Keratinocyte (primary cell): ENCODE measurements at regions not wholly inside any gene's neighbourhood (a gene's known extent, or its start where the extent isn't known, plus 50 kb on each side); places are given as distances from the start of the nearest gene placed in this dataset.

Experiments used
- DNase-seq: peaks from one replicate; pipeline ENCODE4 v3.0.0-alpha.2; 2011; ENCODE audit warnings: low read depth, missing footprints, low spot score
- FAIRE-seq: peaks from 2 replicates; lab custom pipeline; 2011; peaks lifted over from hg19 to GRCh38; lab: Jason Lieb, UNC
- H2AFZ ChIP-seq: 2 replicates; pipeline ENCODE4 v1.6.0; 2012; ENCODE audit warnings: low read length, control low read depth, inconsistent platforms; ENCODE audit not compliant: control insufficient read depth
- H3K27ac ChIP-seq: 2 replicates; pipeline ENCODE4 v1.5.1; 2011; ENCODE audit warnings: low read length; ENCODE audit not compliant: control insufficient read depth, insufficient read depth
- H3K27me3 ChIP-seq: 3 replicates; pipeline ENCODE4 v1.6.0; 2011; ENCODE audit warnings: low read length; ENCODE audit not compliant: control insufficient read depth, insufficient read depth; ENCODE audit errors: extremely low read depth
- H3K36me3 ChIP-seq, 2 experiments: 2 replicates in 1 of 2; 3 replicates in 1 of 2; pipeline ENCODE4 v1.5.1; 2011; ENCODE audit warnings: low read length in 2 of 2, mild to moderate bottlenecking in 1 of 2; ENCODE audit not compliant: control insufficient read depth in 2 of 2, insufficient read depth in 2 of 2; ENCODE audit errors: extremely low read depth in 1 of 2
- H3K4me1 ChIP-seq: 3 replicates; pipeline ENCODE4 v1.5.1; 2011; ENCODE audit warnings: low read length; ENCODE audit not compliant: control insufficient read depth, insufficient read depth; ENCODE audit errors: extremely low read depth
- H3K4me2 ChIP-seq: 3 replicates; pipeline ENCODE4 v1.6.0; 2011; ENCODE audit warnings: low read depth, low read length; ENCODE audit not compliant: control insufficient read depth, insufficient read depth; ENCODE audit errors: extremely low read depth
- H3K4me3 ChIP-seq, 3 experiments: fragments of 200-600 bp in 1 of 3; sonication (generic) in 1 of 3; 2 replicates in 2 of 3; 3 replicates in 1 of 3; pipeline ENCODE4 v1.5.1; 2011 to 2016; ENCODE audit warnings: low read length in 3 of 3, mild to moderate bottlenecking in 3 of 3, control low read depth in 2 of 3, inconsistent platforms in 1 of 3, low read depth in 1 of 3, mixed read lengths in 1 of 3, mixed run types in 1 of 3, moderate library complexity in 1 of 3; ENCODE audit not compliant: control insufficient read depth in 2 of 3, insufficient read depth in 2 of 3; ENCODE audit errors: extremely low read depth in 1 of 3
- H3K79me2 ChIP-seq: 2 replicates; pipeline ENCODE4 v1.6.0; 2012; ENCODE audit warnings: low read length; ENCODE audit not compliant: control insufficient read depth, insufficient read depth
- H3K9ac ChIP-seq: 3 replicates; pipeline ENCODE4 v1.6.0; 2011; ENCODE audit warnings: low read length; ENCODE audit not compliant: control insufficient read depth, insufficient read depth; ENCODE audit errors: extremely low read depth
- H3K9me1 ChIP-seq: 3 replicates; pipeline ENCODE4 v1.6.0; 2011; ENCODE audit warnings: low read length; ENCODE audit not compliant: control insufficient read depth, insufficient read depth; ENCODE audit errors: extremely low read depth
- H3K9me3 ChIP-seq: 2 replicates; pipeline ENCODE4 v1.5.1; 2012; ENCODE audit warnings: low read depth, low read length; ENCODE audit not compliant: control insufficient read depth
- H4K20me1 ChIP-seq: 3 replicates; pipeline ENCODE4 v1.6.0; 2011; ENCODE audit warnings: low read length; ENCODE audit not compliant: control insufficient read depth, insufficient read depth; ENCODE audit errors: extremely low read depth
- EZH2 ChIP-seq: IDR thresholded peaks from one replicate; pipeline ENCODE4 v1.6.1; 2012; ENCODE audit warnings: inconsistent platforms, mild to moderate bottlenecking, low read length, moderate library complexity
- dilution Hi-C: fragments of 300-500 bp; cut with MboI; formaldehyde crosslinking; loops from one replicate; pipeline ENCODE4 v1.7.0; 2020; ENCODE audit warnings: low sequenced_read_pairs; ENCODE audit not compliant: extremely low pct_ligation_motif_present
- TF ChIP-seq, protein P1 (sequence below), 3 experiments: IDR thresholded peaks in 1 of 3; conservative IDR thresholded peaks in 1 of 3; optimal IDR thresholded peaks in 1 of 3; 2 replicates in 2 of 3; 3 replicates in 1 of 3; pipeline versions ENCODE3 to v1.5.1; 2011; ENCODE audit warnings: low read length in 3 of 3, mild to moderate bottlenecking in 3 of 3, moderate library complexity in 2 of 3, control low read depth in 1 of 3, inconsistent platforms in 1 of 3; ENCODE audit not compliant: insufficient read depth in 2 of 3; ENCODE audit errors: extremely low read depth in 1 of 3

GRCh38 chr16:9568261-9568660 is 476.8 kb downstream of the HAPSTR1 start:
- Histone ChIP-seq H3K9me1 (no peaks in the 10 kb centered on the region), H3K9me3 (no peaks in the 10 kb centered on the region), H2AFZ (no peak overlapping the region), H4K20me1 (no peaks in the 10 kb centered on the region), H3K79me2 (no peaks in the 10 kb centered on the region), H3K27ac (no peak overlapping the region), H3K27me3 (no peaks in the 10 kb centered on the region), H3K9ac (no peak overlapping the region), H3K36me3 (no peaks in the 10 kb centered on the region), H3K4me1 (no peaks in the 10 kb centered on the region), H3K4me3 (no peak overlapping the region), H3K4me2 (no peak overlapping the region)
- TF ChIP-seq EZH2, result no peak
- TF ChIP-seq, protein P1, sequence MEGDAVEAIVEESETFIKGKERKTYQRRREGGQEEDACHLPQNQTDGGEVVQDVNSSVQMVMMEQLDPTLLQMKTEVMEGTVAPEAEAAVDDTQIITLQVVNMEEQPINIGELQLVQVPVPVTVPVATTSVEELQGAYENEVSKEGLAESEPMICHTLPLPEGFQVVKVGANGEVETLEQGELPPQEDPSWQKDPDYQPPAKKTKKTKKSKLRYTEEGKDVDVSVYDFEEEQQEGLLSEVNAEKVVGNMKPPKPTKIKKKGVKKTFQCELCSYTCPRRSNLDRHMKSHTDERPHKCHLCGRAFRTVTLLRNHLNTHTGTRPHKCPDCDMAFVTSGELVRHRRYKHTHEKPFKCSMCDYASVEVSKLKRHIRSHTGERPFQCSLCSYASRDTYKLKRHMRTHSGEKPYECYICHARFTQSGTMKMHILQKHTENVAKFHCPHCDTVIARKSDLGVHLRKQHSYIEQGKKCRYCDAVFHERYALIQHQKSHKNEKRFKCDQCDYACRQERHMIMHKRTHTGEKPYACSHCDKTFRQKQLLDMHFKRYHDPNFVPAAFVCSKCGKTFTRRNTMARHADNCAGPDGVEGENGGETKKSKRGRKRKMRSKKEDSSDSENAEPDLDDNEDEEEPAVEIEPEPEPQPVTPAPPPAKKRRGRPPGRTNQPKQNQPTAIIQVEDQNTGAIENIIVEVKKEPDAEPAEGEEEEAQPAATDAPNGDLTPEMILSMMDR (optimal IDR thresholded peaks at IDR 0.05 in 1 of 3, IDR thresholded peaks at IDR 0.05 in 1 of 3, conservative IDR thresholded peaks at IDR 0.05 in 1 of 3; ENCODE audit: extremely low read depth in 1 of 3, insufficient read depth in 2 of 3, low read length in 3 of 3), result no peak
- DNase-seq (no peak), FAIRE-seq (no peak)
- dilution Hi-C loops, result no loop called here

DNA sequence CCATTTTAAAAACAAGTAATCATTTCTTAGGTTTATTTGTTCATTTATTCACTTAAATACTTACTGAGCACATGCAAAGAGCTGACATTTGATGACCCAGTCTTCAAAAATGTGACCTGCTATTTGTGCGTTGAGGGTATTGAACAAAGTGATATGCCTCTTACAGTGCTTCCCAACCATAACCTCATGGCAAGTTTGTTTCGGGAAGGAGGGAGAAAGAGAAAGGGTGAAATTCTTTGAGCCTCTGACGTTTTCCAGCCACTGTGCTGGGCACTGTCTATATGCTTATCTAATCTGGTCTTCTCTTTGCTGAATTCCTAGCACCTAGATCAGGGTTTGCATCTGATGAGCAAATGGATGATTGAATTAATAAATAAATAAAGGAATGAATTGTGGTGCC is 479.1 kb downstream of the HAPSTR1 start:
- Histone ChIP-seq H3K9me3 (no peaks in the 10 kb centered on the region), H3K27ac (no peak overlapping the region)

More for the DNA sequence above, 479.1 kb downstream of the HAPSTR1 start:
- Histone ChIP-seq H3K9me1 (no peaks in the 10 kb centered on the region), H4K20me1 (no peaks in the 10 kb centered on the region), H3K27me3 (no peaks in the 10 kb centered on the region), H3K4me3 (no peak overlapping the region), H3K36me3 (no peaks in the 10 kb centered on the region), H3K9ac (no peak overlapping the region), H3K4me2 (no peak overlapping the region), H3K79me2 (no peaks in the 10 kb centered on the region), H3K4me1 (no peaks in the 10 kb centered on the region), H2AFZ (no peak overlapping the region)
- dilution Hi-C loops, result no loop called here
- DNase-seq (no peak), FAIRE-seq (no peak)
- TF ChIP-seq, protein P1 (optimal IDR thresholded peaks at IDR 0.05 in 1 of 3, IDR thresholded peaks at IDR 0.05 in 1 of 3, conservative IDR thresholded peaks at IDR 0.05 in 1 of 3; ENCODE audit: extremely low read depth in 1 of 3, insufficient read depth in 2 of 3, low read length in 3 of 3), result no peak
- no peak for TF ChIP-seq EZH2
